ENCODE measurements at regions not wholly inside any gene's neighbourhood (a gene's known extent, or its start where the extent isn't known, plus 50 kb on each side); places are given as distances from the start of the nearest gene placed in this dataset.

- no peaks in the 10 kb centered on the region for H4K20me1 ChIP-seq (replicated peaks; ENCODE audit: insufficient read depth)
- no peak overlapping the region for H2AFZ ChIP-seq
- no peak overlapping the region for H3K27ac Mint-ChIP-seq
- no peak overlapping the region for H3K27ac ChIP-seq (ENCODE audit: low read depth)
- H3K27me3 ChIP-seq (ENCODE audit: insufficient read depth): no peaks in the 10 kb centered on the region
- H3K9me3 Mint-ChIP-seq: no peaks in the 10 kb centered on the region
- no peaks in the 10 kb centered on the region for H3K36me3 Mint-ChIP-seq (ENCODE audit: low read depth)
- TF ChIP-seq CTCF (conservative IDR thresholded peaks at IDR 0.05; ENCODE audit: low read depth in 2 of 2): peak; percentile 67 to 73
- TF ChIP-seq POLR2AphosphoS5 (IDR thresholded peaks at IDR 0.05; ENCODE audit: low read depth): no peak
- no peaks in the 10 kb centered on the region for H3K9me2 ChIP-seq (ENCODE audit: insufficient read depth)
- no peaks in the 10 kb centered on the region for H3K27me3 Mint-ChIP-seq (ENCODE audit: insufficient read depth, low read depth, poor library complexity)
- no peaks in the 10 kb centered on the region for H3K4me1 ChIP-seq (ENCODE audit: insufficient read depth)
- no peaks in the 10 kb centered on the region for H3K36me3 ChIP-seq (ENCODE audit: insufficient read depth)
- H3F3A ChIP-seq (replicated peaks; ENCODE audit: low read depth): no peaks in the 10 kb centered on the region
- peak; percentile 71 for DNase-seq (ENCODE audit: low spot score)
- peak; percentile 87 for ATAC-seq
- no peak overlapping the region for H3K4me3 Mint-ChIP-seq
- H3K4me3 ChIP-seq: no peak overlapping the region
- no peaks in the 10 kb centered on the region for H3K4me1 Mint-ChIP-seq
- no peak overlapping the region for H3K4me2 ChIP-seq
- H3K79me2 ChIP-seq (replicated peaks; ENCODE audit: insufficient read depth): no peaks in the 10 kb centered on the region
Observed at GRCh38 chr4:64538219-64538618, 129.0 kb upstream of the TECRL start.

- Mint-ChIP-seq H3K27ac (no peak overlapping the region), H3K4me1 (no peaks in the 10 kb centered on the region), H3K27me3 (ENCODE audit: insufficient read depth, low read depth, poor library complexity) (no peaks in the 10 kb centered on the region), H3K36me3 (ENCODE audit: low read depth) (no peaks in the 10 kb centered on the region), H3K4me3 (no peak overlapping the region), H3K9me3 (no peaks in the 10 kb centered on the region)
- DNase-seq (ENCODE audit: low spot score) (no peak), ATAC-seq (no peak)
- Histone ChIP-seq H3K79me2 (replicated peaks; ENCODE audit: insufficient read depth) (no peaks in the 10 kb centered on the region), H3K27me3 (ENCODE audit: insufficient read depth) (no peaks in the 10 kb centered on the region), H3K36me3 (ENCODE audit: insufficient read depth) (no peaks in the 10 kb centered on the region), H4K20me1 (replicated peaks; ENCODE audit: insufficient read depth) (no peaks in the 10 kb centered on the region), H2AFZ (no peak overlapping the region), H3F3A (replicated peaks; ENCODE audit: low read depth) (no peaks in the 10 kb centered on the region), H3K9me2 (ENCODE audit: insufficient read depth) (no peaks in the 10 kb centered on the region), H3K4me3 (no peak overlapping the region), H3K4me2 (no peak overlapping the region), H3K27ac (ENCODE audit: low read depth) (no peak overlapping the region), H3K4me1 (ENCODE audit: insufficient read depth) (no peaks in the 10 kb centered on the region)
- no peak for TF ChIP-seq POLR2AphosphoS5 (IDR thresholded peaks at IDR 0.05; ENCODE audit: low read depth)
- no peak for TF ChIP-seq ZNF114 (CRISPR knock-in tag; IDR thresholded peaks at IDR 0.05)
- no peak for TF ChIP-seq CREB1 (CRISPR knock-in tag; IDR thresholded peaks at IDR 0.05; ENCODE audit: low read depth)
- no peak for TF ChIP-seq ZNF331 (CRISPR knock-in tag; IDR thresholded peaks at IDR 0.05; ENCODE audit: low read depth)
- no peak for TF ChIP-seq EZH2phosphoT487 (IDR thresholded peaks at IDR 0.05; ENCODE audit: unreplicated experiment)
- TF ChIP-seq JUNB (IDR thresholded peaks at IDR 0.05; ENCODE audit: unreplicated experiment): no peak
- TF ChIP-seq ETS1 (IDR thresholded peaks at IDR 0.05): no peak
- TF ChIP-seq EZH2 (IDR thresholded peaks at IDR 0.05; ENCODE audit: low read depth, unreplicated experiment): no peak
- TF ChIP-seq CTCF (conservative IDR thresholded peaks at IDR 0.05; ENCODE audit: low read depth in 2 of 2): no peak
- TF ChIP-seq ZNF462 (CRISPR knock-in tag; IDR thresholded peaks at IDR 0.05): no peak
Observed at GRCh38 chr4:64533637-64534036, 124.4 kb upstream of the TECRL start.

All from GM23338 (cell line).